ENCODE measurements at regions not wholly inside any gene's neighbourhood (a gene's known extent, or its start where the extent isn't known, plus 50 kb on each side); places are given as distances from the start of the nearest gene placed in this dataset.

GRCh38 chr2:221337957-221338685 is 234.0 kb downstream of the EPHA4 start:
- no peaks in the 10 kb centered on the region for H3K4me1 ChIP-seq
- no peak for DNase-seq
- TF ChIP-seq, protein P1, sequence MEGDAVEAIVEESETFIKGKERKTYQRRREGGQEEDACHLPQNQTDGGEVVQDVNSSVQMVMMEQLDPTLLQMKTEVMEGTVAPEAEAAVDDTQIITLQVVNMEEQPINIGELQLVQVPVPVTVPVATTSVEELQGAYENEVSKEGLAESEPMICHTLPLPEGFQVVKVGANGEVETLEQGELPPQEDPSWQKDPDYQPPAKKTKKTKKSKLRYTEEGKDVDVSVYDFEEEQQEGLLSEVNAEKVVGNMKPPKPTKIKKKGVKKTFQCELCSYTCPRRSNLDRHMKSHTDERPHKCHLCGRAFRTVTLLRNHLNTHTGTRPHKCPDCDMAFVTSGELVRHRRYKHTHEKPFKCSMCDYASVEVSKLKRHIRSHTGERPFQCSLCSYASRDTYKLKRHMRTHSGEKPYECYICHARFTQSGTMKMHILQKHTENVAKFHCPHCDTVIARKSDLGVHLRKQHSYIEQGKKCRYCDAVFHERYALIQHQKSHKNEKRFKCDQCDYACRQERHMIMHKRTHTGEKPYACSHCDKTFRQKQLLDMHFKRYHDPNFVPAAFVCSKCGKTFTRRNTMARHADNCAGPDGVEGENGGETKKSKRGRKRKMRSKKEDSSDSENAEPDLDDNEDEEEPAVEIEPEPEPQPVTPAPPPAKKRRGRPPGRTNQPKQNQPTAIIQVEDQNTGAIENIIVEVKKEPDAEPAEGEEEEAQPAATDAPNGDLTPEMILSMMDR (IDR thresholded peaks at IDR 0.05), result no peak
- TF ChIP-seq EP300 (IDR thresholded peaks at IDR 0.05; ENCODE audit: low read depth) (no peak), POLR2AphosphoS5 (IDR thresholded peaks at IDR 0.05) (no peak), POLR2A (IDR thresholded peaks at IDR 0.05) (no peak)
- intact Hi-C loops (cut with DNase I; ENCODE audit: low total_unique reads), result no loop called here
- no peaks in the 10 kb centered on the region for H3K27me3 ChIP-seq
- in situ Hi-C loops (cut with MboI; ENCODE audit: low pct_ligation_motif_present in 1 of 4, low pct_unique_long_range_greater_than_20kb in 1 of 4, low sequenced_read_pairs in 3 of 4), result no loop called here
- H3K36me3 ChIP-seq, result no peaks in the 10 kb centered on the region
- no peaks in the 10 kb centered on the region for H3K9me3 ChIP-seq
- no peak overlapping the region for H3K27ac ChIP-seq
- 77 to 89% methylated on average over 3 to 5 of the region's 5 CpGs for WGBS, 2 donors (ENCODE audit: low coverage in 1 of 2)
- H3K4me3 ChIP-seq, result no peak overlapping the region

- TF ChIP-seq POLR2AphosphoS5 (IDR thresholded peaks at IDR 0.05), result no peak
- TF ChIP-seq, protein P1 (IDR thresholded peaks at IDR 0.05), result no peak
- no peak for TF ChIP-seq POLR2A (IDR thresholded peaks at IDR 0.05)
- TF ChIP-seq EP300 (IDR thresholded peaks at IDR 0.05; ENCODE audit: low read depth), result no peak
- in situ Hi-C loops (cut with MboI; ENCODE audit: low pct_ligation_motif_present in 1 of 4, low pct_unique_long_range_greater_than_20kb in 1 of 4, low sequenced_read_pairs in 3 of 4), result no loop called here
Observed at GRCh38 chr2:221342388-221342787, 229.7 kb downstream of the EPHA4 start.

GRCh38 chr2:221343524-221343923 is 228.6 kb downstream of the EPHA4 start:
- in situ Hi-C loops (cut with MboI; ENCODE audit: low pct_ligation_motif_present in 1 of 4, low pct_unique_long_range_greater_than_20kb in 1 of 4, low sequenced_read_pairs in 3 of 4), result no loop called here
- H3K27ac ChIP-seq, result no peak overlapping the region
- no peaks in the 10 kb centered on the region for H3K27me3 ChIP-seq

More at GRCh38 chr2:221342388-221342787, 229.7 kb downstream of the EPHA4 start:
- DNase-seq, result no peak
- no peaks in the 10 kb centered on the region for H3K36me3 ChIP-seq
- intact Hi-C loops (cut with DNase I; ENCODE audit: low total_unique reads), result no loop called here
- no peak overlapping the region for H3K27ac ChIP-seq
- no peak overlapping the region for H3K4me3 ChIP-seq
- H3K4me1 ChIP-seq, result no peaks in the 10 kb centered on the region
- H3K9me3 ChIP-seq, result no peaks in the 10 kb centered on the region
- H3K27me3 ChIP-seq, result no peaks in the 10 kb centered on the region
- WGBS, 2 donors (ENCODE audit: low coverage in 1 of 2), result 76 to 95% methylated on average over 6 to 8 of the region's 8 CpGs

GRCh38 chr2:221345516-221345915 is 226.6 kb downstream of the EPHA4 start:
- no peaks in the 10 kb centered on the region for H3K9me3 ChIP-seq
- in situ Hi-C loops (cut with MboI; ENCODE audit: low pct_ligation_motif_present in 1 of 4, low pct_unique_long_range_greater_than_20kb in 1 of 4, low sequenced_read_pairs in 3 of 4) (no loop called here), intact Hi-C loops (cut with DNase I; ENCODE audit: low total_unique reads) (no loop called here)
- no peak for DNase-seq
- no peaks in the 10 kb centered on the region for H3K36me3 ChIP-seq
- no peaks in the 10 kb centered on the region for H3K27me3 ChIP-seq
- H3K4me1 ChIP-seq, result no peaks in the 10 kb centered on the region
- TF ChIP-seq EP300 (IDR thresholded peaks at IDR 0.05; ENCODE audit: low read depth), result no peak
- no peak for TF ChIP-seq POLR2AphosphoS5 (IDR thresholded peaks at IDR 0.05)
- no peak for TF ChIP-seq POLR2A (IDR thresholded peaks at IDR 0.05)
- TF ChIP-seq, protein P1 (IDR thresholded peaks at IDR 0.05), result no peak
- no peak overlapping the region for H3K27ac ChIP-seq
- no peak overlapping the region for H3K4me3 ChIP-seq

More at GRCh38 chr2:221343524-221343923, 228.6 kb downstream of the EPHA4 start:
- Histone ChIP-seq H3K4me3 (no peak overlapping the region), H3K4me1 (no peaks in the 10 kb centered on the region), H3K36me3 (no peaks in the 10 kb centered on the region), H3K9me3 (no peaks in the 10 kb centered on the region)
- intact Hi-C loops (cut with DNase I; ENCODE audit: low total_unique reads), result no loop called here
- no peak for DNase-seq
- WGBS, 2 donors (ENCODE audit: low coverage in 1 of 2), result 63 to 88% methylated on average over 1 of the region's 1 CpG
- TF ChIP-seq POLR2AphosphoS5 (IDR thresholded peaks at IDR 0.05), result no peak
- TF ChIP-seq EP300 (IDR thresholded peaks at IDR 0.05; ENCODE audit: low read depth), result no peak
- TF ChIP-seq, protein P1 (IDR thresholded peaks at IDR 0.05), result no peak
- no peak for TF ChIP-seq POLR2A (IDR thresholded peaks at IDR 0.05)

All from transverse colon (tissue), 4 donors.